GM13977 (cell line): ENCODE measurements at regions not wholly inside any gene's neighbourhood (a gene's known extent, or its start where the extent isn't known, plus 50 kb on each side); places are given as distances from the start of the nearest gene placed in this dataset.
"Not testable (repeated sequence)": the region's sequence is repeated elsewhere in the genome, so short reads cannot be mapped to it uniquely, and the experiment has no call there.

ENCODE experiments used
- DNase-seq: peaks from one replicate; pipeline ENCODE4 v3.0.0; 2012; ENCODE audit warnings: low spot score
- in situ Hi-C: fragments of 300-500 bp; cut with MboI; formaldehyde crosslinking; loops from one replicate; pipeline ENCODE4 v1.12.0; 2022; ENCODE audit warnings: low sequenced_read_pairs, low pct_unique_long_range_greater_than_20kb, mixed read lengths, inconsistent platforms; ENCODE audit not compliant: unreplicated experiment
- TF ChIP-seq, protein P1 (sequence below): IDR thresholded peaks from 2 replicates; pipeline ENCODE4 v1.5.1; 2012; ENCODE audit warnings: mild to moderate bottlenecking, control low read depth; ENCODE audit not compliant: insufficient read depth; ENCODE audit errors: extremely low read depth, missing control alignments

DNA sequence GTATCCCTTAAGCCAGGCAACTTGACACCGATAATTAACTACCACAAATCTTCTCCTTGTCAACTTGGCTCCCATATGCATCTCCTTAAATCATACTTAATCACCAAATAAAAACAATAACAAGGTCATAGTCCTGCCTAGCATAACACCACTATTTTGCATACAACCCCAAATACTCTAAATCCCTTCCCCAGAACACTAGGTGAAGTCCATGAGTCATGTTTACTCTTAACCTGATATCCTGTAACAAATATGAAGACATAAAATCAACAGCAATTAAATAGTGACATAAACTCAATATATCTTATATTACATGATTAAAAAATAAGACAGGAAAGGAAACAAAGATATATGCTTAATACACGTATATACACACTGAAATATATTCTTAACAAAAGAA is 362.0 kb downstream of the ETV1 start:
- in situ Hi-C loops, result no loop called here
- TF ChIP-seq, protein P1, sequence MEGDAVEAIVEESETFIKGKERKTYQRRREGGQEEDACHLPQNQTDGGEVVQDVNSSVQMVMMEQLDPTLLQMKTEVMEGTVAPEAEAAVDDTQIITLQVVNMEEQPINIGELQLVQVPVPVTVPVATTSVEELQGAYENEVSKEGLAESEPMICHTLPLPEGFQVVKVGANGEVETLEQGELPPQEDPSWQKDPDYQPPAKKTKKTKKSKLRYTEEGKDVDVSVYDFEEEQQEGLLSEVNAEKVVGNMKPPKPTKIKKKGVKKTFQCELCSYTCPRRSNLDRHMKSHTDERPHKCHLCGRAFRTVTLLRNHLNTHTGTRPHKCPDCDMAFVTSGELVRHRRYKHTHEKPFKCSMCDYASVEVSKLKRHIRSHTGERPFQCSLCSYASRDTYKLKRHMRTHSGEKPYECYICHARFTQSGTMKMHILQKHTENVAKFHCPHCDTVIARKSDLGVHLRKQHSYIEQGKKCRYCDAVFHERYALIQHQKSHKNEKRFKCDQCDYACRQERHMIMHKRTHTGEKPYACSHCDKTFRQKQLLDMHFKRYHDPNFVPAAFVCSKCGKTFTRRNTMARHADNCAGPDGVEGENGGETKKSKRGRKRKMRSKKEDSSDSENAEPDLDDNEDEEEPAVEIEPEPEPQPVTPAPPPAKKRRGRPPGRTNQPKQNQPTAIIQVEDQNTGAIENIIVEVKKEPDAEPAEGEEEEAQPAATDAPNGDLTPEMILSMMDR, result no peak
- DNase-seq, result no peak

- in situ Hi-C loops, result no loop called here
- no peak for DNase-seq
- TF ChIP-seq, protein P1, result no peak
Observed at GRCh38 chr7:13628239-13629001, 361.0 kb downstream of the ETV1 start.

DNA sequence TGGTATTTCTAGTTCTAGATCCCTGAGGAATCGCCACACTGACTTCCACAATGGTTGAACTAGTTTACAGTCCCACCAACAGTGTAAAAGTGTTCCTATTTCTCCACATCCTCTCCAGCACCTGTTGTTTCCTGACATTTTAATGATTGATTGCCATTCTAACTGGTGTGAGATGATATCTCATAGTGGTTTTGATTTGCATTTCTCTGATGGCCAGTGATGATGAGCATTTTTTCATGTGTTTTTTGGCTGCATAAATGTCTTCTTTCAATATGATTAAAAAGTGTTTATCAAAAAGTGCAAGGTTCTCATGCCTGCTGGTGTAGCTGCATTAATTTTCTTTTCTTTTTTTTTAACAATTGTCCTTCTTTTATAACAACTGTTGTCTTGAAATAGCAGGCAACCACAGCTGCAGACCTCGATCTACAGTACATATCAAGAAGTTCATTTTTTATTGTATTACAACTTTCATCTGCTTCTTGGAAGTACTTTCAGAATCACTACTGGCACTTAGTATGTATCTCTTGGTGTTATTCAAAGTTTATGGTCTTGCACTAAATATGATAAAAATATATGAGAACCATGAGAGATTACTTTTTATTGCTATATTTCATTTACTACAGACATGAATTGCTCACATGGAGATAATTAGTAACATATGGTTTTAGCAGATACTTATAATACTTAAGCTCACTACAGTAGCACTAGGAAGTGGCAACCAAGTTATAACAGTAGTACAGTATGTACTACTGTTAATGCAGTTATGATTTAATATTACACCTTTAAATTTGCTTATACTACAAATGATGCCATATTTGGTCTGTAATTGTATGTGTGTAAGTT is 358.0 kb downstream of the ETV1 start:
- not testable (repeated sequence) for DNase-seq

GRCh38 chr7:13633857-13634256 is 355.6 kb downstream of the ETV1 start:
- no peak for DNase-seq
- TF ChIP-seq, protein P1, result no peak
- in situ Hi-C loops, result no loop called here

More for the DNA sequence above, 358.0 kb downstream of the ETV1 start:
- in situ Hi-C loops, result not testable (repeated sequence)

DNA sequence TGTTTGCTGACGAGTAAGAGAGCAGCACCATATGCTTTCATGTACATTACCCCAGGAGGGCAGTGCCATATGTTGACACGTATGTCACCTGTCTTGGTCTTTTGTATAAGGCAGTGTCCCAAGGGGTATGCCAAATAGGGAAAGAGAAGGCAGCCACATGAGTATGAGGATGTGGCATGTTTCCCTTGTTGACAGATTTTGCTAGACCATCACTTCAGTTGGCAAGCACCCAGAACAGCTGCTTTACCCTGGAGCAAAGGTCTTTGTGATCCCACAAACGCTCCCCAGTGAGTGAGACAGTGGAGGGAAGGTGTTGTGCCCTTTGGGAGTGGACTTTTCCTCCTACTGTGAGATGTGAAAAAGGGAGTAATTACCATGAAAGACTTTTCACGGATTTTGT is 350.1 kb downstream of the ETV1 start:
- TF ChIP-seq, protein P1, result no peak
- no peak for DNase-seq
- in situ Hi-C loops, result no loop called here

DNA sequence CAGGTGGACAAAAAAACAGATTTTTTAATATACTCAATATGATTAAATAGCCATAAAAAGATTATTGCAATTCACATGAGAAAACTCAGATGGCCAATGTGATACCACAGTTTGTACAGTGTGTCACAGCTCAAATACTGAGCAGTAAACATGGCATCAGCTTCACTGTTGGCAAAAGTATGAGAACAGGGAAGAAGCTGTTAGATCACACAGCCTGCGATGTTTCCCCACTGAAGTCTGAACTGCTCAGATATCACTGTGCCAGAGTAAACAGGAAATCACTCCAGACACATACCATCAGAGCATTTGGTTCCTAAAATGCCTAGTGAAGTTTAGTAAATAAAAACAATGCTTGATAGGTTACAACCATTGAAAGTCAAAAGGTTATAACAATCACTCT is 347.8 kb downstream of the ETV1 start:
- DNase-seq, result no peak
- in situ Hi-C loops, result no loop called here
- TF ChIP-seq, protein P1, result no peak

- in situ Hi-C loops, result no loop called here
- TF ChIP-seq, protein P1, result no peak
- DNase-seq, result no peak
Observed at GRCh38 chr7:13651167-13651566, 338.3 kb downstream of the ETV1 start.
